Endothelial cell (in vitro differentiated cells): ENCODE measurements at regions not wholly inside any gene's neighbourhood (a gene's known extent, or its start where the extent isn't known, plus 50 kb on each side); places are given as distances from the start of the nearest gene placed in this dataset.

Experiments used
- DNase-seq: peaks from one replicate; pipeline ENCODE4 v3.0.0; 2021; ENCODE audit warnings: low spot score
- H3K27ac Mint-ChIP-seq: one replicate; pipeline ENCODE4 v1.8.0; 2021; ENCODE audit warnings: mixed read lengths, inconsistent platforms; ENCODE audit not compliant: unreplicated experiment
- H3K27me3 Mint-ChIP-seq: one replicate; pipeline ENCODE4 v1.8.0; 2021; ENCODE audit warnings: mild to moderate bottlenecking, moderate library complexity, mixed read lengths, inconsistent platforms; ENCODE audit not compliant: unreplicated experiment
- H3K36me3 Mint-ChIP-seq: one replicate; pipeline ENCODE4 v1.8.0; 2021; ENCODE audit warnings: mild to moderate bottlenecking, low read depth, mixed read lengths, inconsistent platforms; ENCODE audit not compliant: unreplicated experiment
- H3K4me1 Mint-ChIP-seq: one replicate; pipeline ENCODE4 v1.8.0; 2021; ENCODE audit warnings: mild to moderate bottlenecking, mixed read lengths, inconsistent platforms; ENCODE audit not compliant: unreplicated experiment
- H3K4me3 Mint-ChIP-seq: one replicate; pipeline ENCODE4 v1.8.0; 2021; ENCODE audit warnings: mild to moderate bottlenecking, mixed read lengths, inconsistent platforms; ENCODE audit not compliant: unreplicated experiment
- H3K9me3 Mint-ChIP-seq: one replicate; pipeline ENCODE4 v1.8.0; 2021; ENCODE audit warnings: mixed read lengths, inconsistent platforms; ENCODE audit not compliant: unreplicated experiment
- CTCF ChIP-seq: fragments of 200-600 bp; sonication (generic); IDR thresholded peaks from one replicate; pipeline ENCODE4 v1.5.0; 2021; ENCODE audit warnings: antibody characterized with exemption; ENCODE audit not compliant: unreplicated experiment

- Mint-ChIP-seq H3K4me1 (no peaks in the 10 kb centered on the region), H3K27ac (no peak overlapping the region), H3K9me3 (peaks cover 4% of the 10 kb centered on the region), H3K4me3 (no peak overlapping the region), H3K27me3 (no peaks in the 10 kb centered on the region), H3K36me3 (peaks cover 5% of the 10 kb centered on the region)
- TF ChIP-seq CTCF = no peak
- no peak for DNase-seq
Measured at GRCh38 chr2:220850116-220850515, 722.0 kb downstream of the EPHA4 start.

- DNase-seq = no peak
- Mint-ChIP-seq H3K27me3 (no peaks in the 10 kb centered on the region), H3K4me1 (no peaks in the 10 kb centered on the region), H3K36me3 (no peaks in the 10 kb centered on the region), H3K4me3 (no peak overlapping the region), H3K9me3 (no peaks in the 10 kb centered on the region), H3K27ac (no peak overlapping the region)
- TF ChIP-seq CTCF = no peak
Measured at GRCh38 chr2:220855296-220855695, 716.8 kb downstream of the EPHA4 start.

GRCh38 chr2:220856486-220856885 is 715.6 kb downstream of the EPHA4 start:
- DNase-seq = no peak
- TF ChIP-seq CTCF = no peak
- Mint-ChIP-seq H3K4me3 (no peak overlapping the region), H3K27me3 (no peaks in the 10 kb centered on the region), H3K36me3 (no peaks in the 10 kb centered on the region), H3K4me1 (no peaks in the 10 kb centered on the region), H3K27ac (no peak overlapping the region), H3K9me3 (no peaks in the 10 kb centered on the region)

- Mint-ChIP-seq H3K36me3 (no peaks in the 10 kb centered on the region), H3K4me1 (no peaks in the 10 kb centered on the region), H3K9me3 (no peaks in the 10 kb centered on the region), H3K27me3 (no peaks in the 10 kb centered on the region), H3K27ac (no peak overlapping the region), H3K4me3 (no peak overlapping the region)
- DNase-seq = no peak
- TF ChIP-seq CTCF = no peak
Measured at GRCh38 chr2:220857368-220857767, 714.7 kb downstream of the EPHA4 start.

GRCh38 chr2:220858101-220858500 is 714.0 kb downstream of the EPHA4 start:
- no peak for TF ChIP-seq CTCF
- Mint-ChIP-seq H3K27me3 (no peaks in the 10 kb centered on the region), H3K4me1 (no peaks in the 10 kb centered on the region), H3K27ac (no peak overlapping the region), H3K4me3 (no peak overlapping the region), H3K36me3 (no peaks in the 10 kb centered on the region), H3K9me3 (no peaks in the 10 kb centered on the region)
- DNase-seq = no peak
